GM21381 (cell line): ENCODE measurements at regions not wholly inside any gene's neighbourhood (a gene's known extent, or its start where the extent isn't known, plus 50 kb on each side); places are given as distances from the start of the nearest gene placed in this dataset.
"Not testable (repeated sequence)": the region's sequence is repeated elsewhere in the genome, so short reads cannot be mapped to it uniquely, and the experiment has no call there.

Source experiments
- ATAC-seq: cut with Tn5 transposase; IDR thresholded peaks from one replicate; pipeline ENCODE4 v1.9.1; 2021; ENCODE audit warnings: mild to moderate bottlenecking, moderate library complexity; ENCODE audit not compliant: unreplicated experiment

DNA sequence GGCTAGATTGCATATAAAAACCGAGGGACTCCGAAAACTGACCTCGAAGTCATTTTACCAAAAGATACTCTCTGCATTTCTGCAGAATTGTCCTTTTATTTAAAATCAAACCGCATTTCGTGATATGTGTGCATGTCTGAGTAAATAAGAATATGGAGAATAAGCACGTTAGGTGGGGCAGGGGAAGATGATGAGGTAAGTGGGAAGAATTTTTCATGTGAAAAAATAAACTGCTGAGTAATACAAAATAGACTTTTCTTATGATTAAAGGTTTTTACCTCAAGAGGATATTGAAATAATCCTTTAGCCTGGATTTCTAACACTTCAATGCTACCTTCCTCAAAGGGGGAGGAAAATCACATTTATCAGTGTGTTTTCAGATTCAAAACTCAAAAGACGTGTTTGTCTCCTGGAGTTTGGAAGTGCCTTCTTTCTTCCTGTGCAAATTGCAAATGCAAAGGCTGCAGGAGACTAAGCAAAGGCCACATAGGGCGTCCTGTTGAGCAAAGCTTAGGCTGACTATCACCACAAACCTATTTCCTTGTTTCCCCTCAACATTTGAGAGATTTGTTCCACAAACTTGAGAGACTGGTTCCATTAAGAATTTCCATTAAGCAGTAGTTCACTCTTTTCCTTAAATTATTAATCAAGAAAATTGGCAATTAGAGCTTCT, 813.5 kb downstream of the MCTP2 start:
- ATAC-seq = no peak

DNA sequence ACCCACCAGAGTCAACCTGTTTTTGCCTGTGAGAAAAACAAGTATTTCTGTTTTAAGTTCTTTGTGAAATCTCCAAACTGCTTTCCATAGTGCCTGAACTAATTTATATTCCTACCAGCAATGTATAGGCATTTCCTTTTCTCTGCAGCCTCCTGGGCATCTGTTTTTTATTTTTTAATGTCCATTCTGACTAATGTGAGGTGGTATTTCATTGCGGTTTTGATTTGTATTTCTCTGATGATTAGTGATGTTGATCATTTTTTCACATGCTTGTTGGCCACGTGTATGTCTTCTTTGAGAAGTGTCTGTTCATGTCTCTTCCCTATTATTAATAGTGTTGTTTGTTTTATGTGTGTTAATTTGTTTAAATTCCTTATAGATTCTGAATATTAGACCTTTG, 820.5 kb downstream of the MCTP2 start:
- ATAC-seq = no peak

DNA sequence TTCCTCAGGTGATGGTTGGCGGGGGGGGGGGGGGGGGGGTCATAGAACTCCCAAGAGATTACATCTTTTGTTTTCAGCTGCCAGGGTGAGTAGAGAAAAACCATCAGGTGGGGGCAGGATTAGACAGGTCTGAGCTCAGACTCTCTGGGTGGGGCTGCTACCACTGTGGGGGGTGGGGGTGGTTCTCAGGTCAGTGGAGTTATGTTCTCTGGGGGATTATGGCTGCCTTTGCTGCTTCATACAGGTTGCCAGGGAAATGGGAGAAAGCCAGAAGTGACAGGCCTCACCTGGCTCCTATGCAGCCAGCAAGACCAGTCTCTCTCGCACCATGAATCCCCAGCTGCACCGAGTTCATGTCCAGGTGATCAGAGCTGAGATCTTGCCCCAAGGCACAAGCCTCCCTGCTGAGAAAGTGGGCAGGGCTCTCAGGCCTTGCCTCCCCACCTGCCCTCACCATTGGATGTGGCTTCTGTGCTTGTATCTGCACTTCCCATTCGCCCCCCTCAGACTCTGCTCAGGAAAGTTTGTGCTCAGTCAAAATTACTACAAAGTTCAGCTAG, 828.1 kb downstream of the MCTP2 start:
- no peak for ATAC-seq

DNA sequence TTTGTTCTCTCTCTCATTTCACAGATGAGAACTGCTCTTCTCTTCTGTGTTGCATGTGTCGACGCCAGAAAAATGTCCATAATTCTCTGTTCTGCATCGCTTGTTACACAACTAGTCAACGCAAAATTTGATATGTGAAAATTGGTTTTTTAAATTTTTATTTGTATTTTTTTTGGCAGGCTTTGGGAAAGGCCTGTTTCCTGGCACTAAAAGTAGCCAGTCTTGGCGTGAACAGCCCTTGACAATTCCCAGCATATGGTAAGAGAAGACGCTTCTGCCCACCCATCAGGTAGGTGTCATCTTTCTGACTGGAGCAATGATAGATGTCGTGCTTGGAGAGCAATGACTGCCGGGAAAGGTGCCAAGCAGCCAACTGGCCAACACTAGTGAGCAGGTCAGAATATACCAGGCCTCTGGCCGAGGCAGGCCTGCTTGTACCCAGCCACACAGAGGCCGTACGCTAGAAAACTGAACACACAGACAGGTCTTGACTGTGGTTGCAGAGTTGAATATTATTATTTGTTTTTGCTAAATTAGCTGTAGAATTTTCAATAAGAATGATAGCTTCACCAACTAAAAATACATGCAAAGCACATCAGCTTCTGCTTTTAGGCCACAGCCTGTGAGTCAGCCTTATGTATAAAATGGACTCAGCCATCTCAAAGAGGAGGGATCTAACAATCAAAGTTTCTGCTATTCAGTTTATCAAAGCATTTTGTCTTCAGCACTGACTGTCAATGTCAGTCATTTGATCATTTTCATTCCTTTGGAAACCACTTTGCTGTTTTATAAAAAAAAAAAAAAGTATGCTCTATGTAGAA, 837.5 kb downstream of the MCTP2 start:
- ATAC-seq = no peak

DNA sequence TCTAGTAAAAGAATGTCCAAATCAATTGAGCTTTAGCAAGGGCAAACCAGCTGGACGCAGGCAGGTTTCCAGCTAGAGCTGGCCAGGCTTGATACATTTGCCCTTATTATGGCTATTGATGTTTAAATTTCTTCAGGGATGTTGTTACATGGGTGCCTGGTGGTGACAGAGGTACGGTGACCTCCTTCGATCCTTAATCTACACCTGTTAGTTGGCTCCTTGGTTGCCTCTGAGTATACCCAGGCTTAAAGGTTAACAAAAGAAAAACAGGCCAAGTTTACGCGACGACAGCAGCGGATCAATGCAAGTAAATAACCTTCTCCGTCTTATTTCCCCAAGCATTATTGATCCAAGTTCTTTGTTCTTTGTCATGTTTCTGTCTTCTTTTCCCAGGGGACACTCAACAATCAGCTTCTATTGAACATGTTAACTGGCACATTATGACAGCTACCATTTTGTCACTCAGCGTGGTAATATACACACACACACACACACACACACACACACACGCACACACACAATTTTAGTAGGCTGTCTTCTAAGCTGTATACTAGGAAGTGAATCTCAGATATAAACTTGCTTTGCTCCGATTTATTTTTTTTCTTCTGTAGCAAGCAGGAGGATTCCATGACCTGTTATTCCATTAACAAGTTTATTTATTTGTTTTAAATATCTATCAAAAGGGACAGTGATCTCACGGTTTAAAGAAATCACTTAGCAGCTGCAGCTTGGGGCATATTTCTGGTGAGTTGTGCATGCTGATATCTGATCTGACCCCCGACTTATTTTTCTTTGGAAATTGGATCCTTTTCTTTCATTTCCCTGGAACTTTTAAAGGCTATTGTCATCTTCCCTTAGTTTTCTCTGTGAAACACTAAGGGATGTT, 844.7 kb downstream of the MCTP2 start:
- no peak for ATAC-seq

DNA sequence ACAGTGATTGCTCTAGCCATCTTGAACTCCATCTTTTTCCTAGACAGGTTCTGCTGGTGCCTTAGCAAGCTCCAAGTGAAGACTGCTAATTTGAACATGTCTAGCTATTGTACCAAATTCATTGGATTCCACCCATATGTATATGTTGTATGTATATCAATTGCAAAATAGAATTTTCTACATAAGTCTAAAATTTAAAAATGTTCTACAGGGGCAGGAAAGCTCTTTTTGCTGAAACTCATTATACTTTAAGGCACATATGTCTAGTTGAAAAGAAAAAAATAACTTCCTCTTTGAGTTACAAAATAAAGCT, 845.3 kb downstream of the MCTP2 start:
- no peak for ATAC-seq

DNA sequence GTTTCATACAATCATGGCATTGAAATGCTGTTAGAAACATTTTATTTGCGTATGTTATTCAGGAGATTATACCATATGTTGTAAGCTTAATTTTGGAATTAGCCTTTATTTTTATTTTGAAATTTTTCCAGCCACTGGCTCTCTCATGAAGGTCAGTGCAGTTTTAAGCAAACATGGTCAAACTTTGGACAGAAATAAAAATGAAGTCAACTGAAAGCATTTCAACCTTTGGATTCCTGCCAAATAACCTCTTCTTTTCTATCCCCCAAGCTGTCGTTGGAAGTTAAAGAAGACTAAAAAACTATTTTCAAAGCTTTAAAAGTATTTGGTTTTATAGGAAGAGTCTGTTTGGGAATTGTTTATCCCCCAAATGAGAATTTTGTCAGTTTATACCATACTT, 846.6 kb downstream of the MCTP2 start:
- no peak for ATAC-seq

DNA sequence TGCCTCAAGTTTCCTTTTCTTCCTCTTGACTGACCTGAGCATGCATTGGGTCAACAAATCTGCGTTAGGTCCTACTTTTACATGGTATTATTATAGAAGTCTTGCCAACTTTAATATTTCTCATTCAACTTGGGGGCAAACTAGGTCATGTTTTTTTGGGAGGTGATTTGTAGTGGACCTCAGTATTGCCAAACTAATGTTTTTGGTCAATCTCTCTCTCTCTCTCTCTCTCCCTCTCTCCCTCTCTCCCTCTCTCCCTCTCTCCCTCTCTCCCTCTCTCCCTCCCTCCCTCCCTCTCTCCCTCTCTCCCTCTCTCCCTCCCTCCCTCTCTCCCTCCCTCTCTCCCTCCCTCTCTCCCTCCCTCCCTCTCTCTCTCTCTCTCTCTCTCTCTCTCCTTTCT, 848.9 kb downstream of the MCTP2 start:
- not testable (repeated sequence) for ATAC-seq

DNA sequence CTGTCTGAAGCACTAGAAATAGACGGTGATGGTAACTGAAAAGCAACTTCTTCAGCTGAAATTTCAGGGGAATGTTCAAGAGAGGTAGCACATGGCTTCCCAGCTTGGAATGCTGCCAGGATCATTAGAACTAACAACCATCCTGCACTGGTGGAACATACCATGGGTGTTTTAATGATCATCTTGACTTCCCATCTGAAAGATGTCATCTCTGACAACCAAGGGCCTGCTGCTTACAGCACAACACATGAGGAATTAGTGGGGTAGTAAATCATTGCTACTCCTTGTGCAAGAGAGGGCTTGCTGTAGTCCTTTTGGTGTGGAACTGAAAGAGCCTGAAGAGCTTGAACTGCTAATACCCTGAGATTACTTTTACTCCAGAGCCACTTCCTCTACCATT, 853.7 kb downstream of the MCTP2 start:
- ATAC-seq = no peak

DNA sequence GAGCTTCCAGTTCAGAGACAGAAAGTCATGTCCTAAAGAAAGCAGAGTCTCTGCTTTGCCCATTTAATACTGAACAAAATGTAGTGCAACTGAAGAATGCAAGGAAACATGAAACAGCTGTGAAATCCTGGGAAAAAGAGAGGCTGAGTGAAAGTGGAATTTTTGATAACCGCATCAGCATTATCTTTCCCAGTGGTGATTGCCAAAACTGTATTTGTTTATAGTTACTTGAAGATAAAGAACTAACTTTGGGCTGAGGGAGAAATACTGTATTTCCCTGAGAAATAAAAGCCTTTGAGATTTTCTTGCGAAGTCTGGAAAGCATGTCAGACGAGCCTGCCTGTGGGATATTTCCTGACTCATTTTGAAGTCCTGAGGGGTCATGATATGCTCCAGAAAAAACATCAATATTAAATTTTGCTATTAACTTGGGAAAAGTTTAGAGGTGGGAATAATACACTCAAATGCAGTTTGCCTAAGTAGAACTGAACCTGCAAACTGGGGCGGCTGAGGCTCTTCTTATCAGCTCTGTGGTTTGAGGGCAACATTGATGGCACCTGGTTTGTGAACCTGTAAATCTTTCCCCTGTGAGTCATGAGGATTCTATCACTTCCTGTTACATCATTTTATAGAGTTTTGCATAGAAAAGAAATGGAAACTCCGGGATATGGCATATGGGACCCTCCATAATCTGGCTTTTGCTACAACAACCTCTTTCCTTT, 855.3 kb downstream of the MCTP2 start:
- ATAC-seq = no peak

DNA sequence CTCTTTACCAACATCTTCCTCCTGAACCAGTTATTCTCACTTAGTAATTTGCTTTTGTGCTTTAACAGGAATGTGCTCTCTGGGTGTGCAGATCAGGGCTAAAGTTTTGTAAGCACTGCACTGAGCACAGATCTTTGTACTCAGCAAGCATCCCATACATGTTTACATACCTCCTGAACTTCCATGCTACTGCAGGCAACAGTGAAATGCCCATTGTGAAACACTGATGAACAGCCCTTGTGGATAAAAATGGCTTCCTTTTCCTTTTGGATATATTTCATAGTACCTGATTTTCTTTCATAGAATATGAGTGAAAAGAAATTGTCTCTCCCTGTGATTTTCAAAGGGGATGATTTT, 855.9 kb downstream of the MCTP2 start:
- no peak for ATAC-seq

DNA sequence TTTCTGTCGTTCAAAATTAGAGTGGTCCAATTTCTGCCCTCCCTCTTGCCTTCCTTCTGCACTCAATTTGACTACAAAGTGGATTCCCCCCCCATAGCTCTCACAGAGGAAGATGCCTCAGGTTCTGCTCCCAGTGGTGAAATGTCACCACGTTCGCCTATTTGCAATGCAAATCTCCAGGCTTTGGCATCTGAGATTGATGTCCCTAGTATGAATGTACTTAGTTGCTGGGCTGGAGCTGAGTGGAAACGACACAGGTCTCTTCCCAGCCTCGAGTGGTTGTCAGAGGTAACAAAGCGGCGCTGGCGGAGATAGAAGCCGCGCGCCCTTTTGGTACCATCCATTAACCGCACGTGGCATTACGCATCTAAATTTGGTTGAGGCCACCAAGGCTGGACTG, 860.1 kb downstream of the MCTP2 start:
- no peak for ATAC-seq

DNA sequence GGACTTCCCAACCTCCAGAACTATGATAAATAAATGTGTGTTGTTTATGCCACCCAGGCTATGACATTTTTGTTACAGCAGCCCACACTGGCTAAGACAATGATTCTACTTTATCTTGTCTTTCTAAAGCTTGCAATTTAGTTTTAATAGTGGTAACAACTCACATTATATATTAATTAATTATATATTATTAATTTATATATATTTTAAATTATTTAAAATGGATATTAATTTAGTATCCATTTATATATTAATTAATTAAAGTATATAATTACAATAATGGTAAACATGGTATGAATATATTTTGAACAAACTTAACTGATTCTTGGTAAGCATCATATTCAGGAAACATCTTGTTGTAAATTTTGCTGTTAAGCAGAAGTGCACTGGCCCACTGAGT, 863.9 kb downstream of the MCTP2 start:
- no peak for ATAC-seq

DNA sequence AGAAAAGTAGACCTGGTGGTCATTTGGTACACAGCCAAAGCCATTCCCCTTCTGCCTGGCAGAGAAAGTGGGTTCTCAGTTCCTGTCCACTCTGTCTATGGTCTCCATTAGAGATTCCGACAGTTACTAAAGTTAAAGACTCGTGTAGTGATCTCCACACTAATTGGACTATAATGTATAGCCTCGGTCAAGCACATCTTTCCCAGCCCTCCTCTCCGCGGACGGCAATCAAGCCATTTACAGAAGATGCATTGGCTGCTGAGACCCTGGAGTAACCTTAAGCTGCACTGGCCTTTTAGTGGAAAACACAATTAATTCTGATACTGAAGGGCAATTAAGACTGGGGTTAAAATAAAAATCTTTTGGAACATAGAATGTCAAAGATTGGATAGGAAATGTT, 865.3 kb downstream of the MCTP2 start:
- ATAC-seq = no peak

DNA sequence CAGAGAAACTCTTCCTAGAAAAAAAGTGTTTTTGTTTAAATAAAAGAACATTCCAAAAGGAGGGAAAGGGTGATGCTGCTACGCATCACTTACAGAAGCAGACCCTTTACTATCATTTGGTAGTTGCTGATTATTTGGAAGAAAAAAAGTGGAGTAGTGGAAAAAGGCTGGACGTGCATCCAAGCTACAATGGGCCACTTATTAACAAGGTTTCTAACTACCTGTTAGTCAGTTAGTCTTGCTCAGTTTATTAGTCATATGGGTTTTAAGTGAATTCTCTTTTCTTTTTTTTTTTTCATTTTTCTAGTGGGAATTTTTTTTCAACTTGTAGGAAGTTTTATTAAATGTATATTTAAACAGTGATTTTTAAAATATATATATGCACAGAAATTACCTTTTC, 866.0 kb downstream of the MCTP2 start:
- ATAC-seq = no peak

DNA sequence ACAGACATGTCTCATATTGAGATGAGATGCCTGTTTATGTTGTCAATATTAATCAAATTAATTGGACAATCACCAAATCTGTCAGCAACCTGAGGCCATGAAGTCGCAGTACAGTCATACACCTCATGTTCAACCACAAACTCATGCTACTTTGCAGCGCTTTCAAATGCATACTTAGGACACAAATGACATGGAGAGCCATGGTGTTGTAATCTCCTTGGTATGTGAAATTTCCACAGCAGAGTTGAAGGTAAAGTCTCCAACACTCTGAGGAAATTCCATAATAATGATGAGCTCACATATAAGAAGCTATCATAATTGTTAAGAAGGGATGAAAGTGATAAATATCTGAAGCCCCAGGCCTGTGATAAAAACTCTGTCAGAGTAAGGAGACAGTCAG, 873.9 kb downstream of the MCTP2 start:
- ATAC-seq = no peak

DNA sequence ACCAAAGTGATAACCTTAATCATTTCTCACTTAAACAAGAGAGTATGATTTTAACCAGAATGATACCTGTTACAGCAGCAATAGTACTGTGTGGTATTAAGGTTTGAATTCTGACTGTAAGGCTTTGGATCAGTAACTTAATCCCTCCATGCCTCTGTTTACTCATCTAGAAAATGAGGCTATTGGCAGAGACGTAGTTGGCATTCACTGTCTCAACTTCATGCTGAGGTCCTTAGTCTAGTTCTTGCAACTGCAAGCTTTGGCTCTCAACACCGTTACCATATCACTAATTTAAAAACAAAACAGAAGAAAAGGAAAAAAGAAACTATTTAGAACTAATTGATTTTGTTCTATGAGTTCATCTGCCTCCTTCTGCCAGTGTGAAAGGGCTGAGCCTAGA, 875.4 kb downstream of the MCTP2 start:
- no peak for ATAC-seq

DNA sequence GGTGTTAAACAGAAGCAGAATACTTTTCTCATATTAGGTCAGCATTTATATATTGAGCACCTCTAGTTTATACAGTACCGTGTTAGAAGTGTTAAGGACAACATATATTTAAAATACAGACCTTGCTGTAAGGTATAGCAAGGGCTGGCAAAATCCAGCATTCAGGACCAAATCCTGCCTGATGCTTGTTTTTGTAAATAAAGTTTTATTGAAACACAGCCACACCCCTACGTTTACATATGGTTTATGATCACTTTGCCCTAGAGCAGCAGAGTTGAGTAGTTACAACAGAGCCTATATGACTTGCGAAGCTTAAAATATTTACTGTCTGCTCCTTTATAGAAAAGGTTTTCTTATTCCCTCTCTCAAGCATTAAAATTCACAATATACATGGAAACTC, 877.3 kb downstream of the MCTP2 start:
- no peak for ATAC-seq

DNA sequence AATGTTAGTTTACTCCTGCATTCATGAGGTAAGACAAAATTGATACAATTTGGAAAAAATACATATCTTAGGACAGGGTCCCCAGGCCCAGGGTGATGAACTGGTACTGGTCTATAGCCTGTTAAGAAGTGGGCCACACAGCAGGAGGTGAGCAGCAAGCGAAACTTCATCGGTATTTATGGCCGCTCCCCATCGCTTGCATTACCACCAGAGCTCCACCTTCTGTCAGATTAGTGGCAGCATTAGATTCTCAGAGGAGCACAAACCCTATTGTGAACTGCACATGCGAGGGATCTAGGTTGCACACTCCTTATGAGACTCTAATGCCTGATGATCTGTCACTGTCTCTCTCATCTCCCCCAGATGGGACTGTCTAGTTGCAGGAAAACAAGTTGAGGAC, 880.6 kb downstream of the MCTP2 start:
- ATAC-seq = no peak

DNA sequence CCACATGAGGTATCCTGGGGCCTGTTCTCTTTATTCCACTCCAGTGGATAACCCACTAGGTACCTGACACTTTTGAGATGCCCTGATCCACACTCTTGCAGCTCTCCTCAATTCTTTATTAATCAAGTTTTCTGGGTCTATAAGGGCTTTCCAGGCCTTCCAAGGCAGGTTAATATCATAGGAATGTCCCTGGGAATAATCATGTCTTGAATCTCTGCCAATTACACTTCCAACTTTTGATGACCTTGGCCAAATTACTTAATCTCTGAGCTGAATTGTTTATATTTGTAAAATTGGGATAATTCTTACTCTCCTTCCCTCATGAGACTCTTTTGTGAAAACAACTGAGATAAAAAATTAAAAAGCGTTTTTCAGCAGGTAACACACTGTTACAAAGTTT, 881.7 kb downstream of the MCTP2 start:
- ATAC-seq = no peak

DNA sequence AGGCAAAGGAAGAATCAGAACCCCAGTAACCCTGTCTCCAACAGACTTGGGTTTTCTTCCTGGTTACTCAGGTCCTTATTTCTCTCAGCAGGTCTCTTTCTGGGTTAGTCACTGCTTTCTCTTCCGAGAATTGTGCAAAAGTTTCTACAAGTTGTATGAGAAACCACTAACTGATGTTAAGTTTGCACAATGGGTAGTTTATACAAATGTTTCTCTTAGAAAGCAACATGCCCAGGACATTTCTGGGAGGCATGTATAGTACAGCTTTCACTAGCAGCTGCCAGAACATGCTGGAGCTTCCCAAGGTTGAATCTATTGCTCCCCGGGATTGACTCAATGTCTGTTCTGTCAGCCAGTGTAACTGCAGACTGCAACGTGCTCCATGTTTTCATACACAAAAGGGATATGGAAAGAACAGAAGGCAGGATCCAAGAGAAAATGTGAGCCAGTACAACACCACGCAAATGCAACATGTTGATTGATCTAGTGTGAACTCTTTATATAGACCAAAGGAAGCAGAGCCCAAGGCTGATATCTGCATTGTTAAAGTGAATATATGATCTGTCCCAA, 887.8 kb downstream of the MCTP2 start:
- no peak for ATAC-seq
